ENCODE measurements at regions not wholly inside any gene's neighbourhood (a gene's known extent, or its start where the extent isn't known, plus 50 kb on each side); places are given as distances from the start of the nearest gene placed in this dataset.

- no peak overlapping the region for H3K4me3 ChIP-seq (ENCODE audit: low read depth, low read length)
- no peak for TF ChIP-seq CTCF (IDR thresholded peaks at IDR 0.05; ENCODE audit: insufficient read depth, low read depth, low read length, missing control alignments)
- DNase-seq (ENCODE audit: low read depth) = no peak
These were observed 462.4 kb upstream of the MARCKS start for GRCh38 chr6:113394729-113395128.

GRCh38 chr6:113396730-113397129 lies 460.4 kb upstream of the MARCKS start:
- H3K4me3 ChIP-seq (ENCODE audit: low read depth, low read length) = no peak overlapping the region
- TF ChIP-seq CTCF (IDR thresholded peaks at IDR 0.05; ENCODE audit: insufficient read depth, low read depth, low read length, missing control alignments) = no peak

DNA sequence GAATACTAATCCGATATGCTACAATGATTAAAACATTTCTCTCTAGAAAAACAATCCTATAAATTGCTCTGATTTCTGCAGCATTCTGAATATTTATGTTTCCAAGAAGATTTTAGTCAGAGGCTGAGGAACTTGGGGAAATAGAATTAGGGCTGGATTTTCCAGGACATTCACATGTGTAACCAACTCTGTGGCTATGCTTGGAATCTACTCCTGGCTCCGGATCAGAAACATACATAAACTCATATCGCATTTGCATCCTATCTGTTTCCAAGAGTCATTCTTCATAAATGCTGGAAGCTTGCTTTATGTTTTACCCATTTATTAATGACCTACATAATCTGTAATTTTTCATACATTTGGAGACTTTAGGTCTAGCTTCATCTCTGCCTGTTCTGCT lies 459.9 kb upstream of the MARCKS start:
- no peak overlapping the region for H3K4me3 ChIP-seq (ENCODE audit: low read depth, low read length)
- no peak for TF ChIP-seq CTCF (IDR thresholded peaks at IDR 0.05; ENCODE audit: insufficient read depth, low read depth, low read length, missing control alignments)
- DNase-seq (ENCODE audit: low read depth) = no peak

More at GRCh38 chr6:113396730-113397129, 460.4 kb upstream of the MARCKS start:
- DNase-seq (ENCODE audit: low read depth) = no peak

DNA sequence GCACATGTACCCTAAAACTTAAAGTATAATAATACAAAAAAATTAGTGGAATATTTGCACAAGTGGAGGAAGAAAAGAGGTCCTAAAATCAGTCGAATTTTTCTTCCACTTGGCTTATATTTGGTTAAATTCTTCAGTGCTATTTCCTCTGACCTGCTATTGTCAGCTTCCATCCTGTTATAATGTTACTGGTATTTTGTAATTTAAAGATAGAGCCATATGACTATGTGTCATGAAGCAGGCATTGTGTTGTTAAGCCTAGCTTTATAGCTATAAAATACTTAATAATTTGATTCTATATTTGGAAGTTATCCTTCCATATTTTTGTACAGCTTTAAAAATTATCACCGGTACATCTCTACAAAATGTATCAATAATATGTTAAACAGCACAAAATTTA lies 455.9 kb upstream of the MARCKS start:
- H3K4me3 ChIP-seq (ENCODE audit: low read depth, low read length) = no peak overlapping the region
- no peak for DNase-seq (ENCODE audit: low read depth)
- no peak for TF ChIP-seq CTCF (IDR thresholded peaks at IDR 0.05; ENCODE audit: insufficient read depth, low read depth, low read length, missing control alignments)

- no peak for DNase-seq (ENCODE audit: low read depth)
- TF ChIP-seq CTCF (IDR thresholded peaks at IDR 0.05; ENCODE audit: insufficient read depth, low read depth, low read length, missing control alignments) = no peak
These were observed 454.6 kb upstream of the MARCKS start for GRCh38 chr6:113402544-113402943.

DNA sequence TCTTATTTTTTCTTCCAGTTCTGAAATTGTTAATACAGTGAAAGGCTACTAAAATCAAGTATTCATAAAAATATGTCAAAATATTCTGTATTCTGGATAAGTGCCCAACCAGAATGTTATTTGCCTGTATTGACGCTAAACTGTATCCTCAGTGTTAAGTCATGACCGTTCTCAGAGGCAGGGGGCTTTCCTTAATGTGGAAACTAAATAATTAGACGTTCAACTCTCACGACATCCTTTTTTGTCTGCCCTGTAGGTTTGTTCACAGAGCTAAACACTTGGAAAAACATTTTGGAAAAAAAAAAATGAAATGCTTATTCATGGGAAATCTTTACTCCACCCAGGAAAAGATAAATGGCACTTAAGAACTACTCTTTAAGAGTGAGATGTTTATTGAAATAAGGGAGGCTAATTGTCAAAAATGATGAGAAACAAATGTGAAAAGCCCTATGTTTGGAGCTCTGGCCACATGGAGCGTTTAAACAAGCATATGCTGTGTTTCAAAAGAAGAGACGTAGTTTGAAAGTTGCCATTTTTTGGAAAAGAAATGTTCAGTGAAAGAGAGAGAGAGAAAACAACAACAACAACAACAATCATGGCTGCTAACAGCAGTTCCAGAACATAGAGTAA lies 453.1 kb upstream of the MARCKS start:
- DNase-seq (ENCODE audit: low read depth) = no peak
- H3K4me3 ChIP-seq (ENCODE audit: low read depth, low read length) = no peak overlapping the region
- no peak for TF ChIP-seq CTCF (IDR thresholded peaks at IDR 0.05; ENCODE audit: insufficient read depth, low read depth, low read length, missing control alignments)

More at GRCh38 chr6:113402544-113402943, 454.6 kb upstream of the MARCKS start:
- H3K4me3 ChIP-seq (ENCODE audit: low read depth, low read length) = no peak overlapping the region

Data from GM12865 (cell line).